ENCODE measurements at regions not wholly inside any gene's neighbourhood (a gene's known extent, or its start where the extent isn't known, plus 50 kb on each side); places are given as distances from the start of the nearest gene placed in this dataset.

GRCh38 chr18:78875778-78876650 is 103.6 kb upstream of the SALL3 start:
- TF ChIP-seq EZH2 (IDR thresholded peaks at IDR 0.05; ENCODE audit: insufficient read depth, poor library complexity, severe bottlenecking), result no peak
- no peak for TF ChIP-seq EZH2phosphoT487 (IDR thresholded peaks at IDR 0.05; ENCODE audit: insufficient read depth, low read depth)
